Right atrium auricular region (tissue), 2 donors: ENCODE measurements at regions not wholly inside any gene's neighbourhood (a gene's known extent, or its start where the extent isn't known, plus 50 kb on each side); places are given as distances from the start of the nearest gene placed in this dataset.

ENCODE experiments used
- DNase-seq: peaks from one replicate; pipeline ENCODE4 v3.0.0-alpha.2; 2019; ENCODE audit warnings: low spot score
- H3K27ac ChIP-seq, 2 donors: fragments of 200-600 bp; sonication (generic); 1 replicate in 1 of 2; 2 replicates in 1 of 2; pipeline ENCODE4 v1.5.1; 2016 to 2019
- H3K27me3 ChIP-seq, 2 donors: fragments of 200-600 bp; sonication (generic); one replicate each; pipeline versions ENCODE4 v1.5.1 to v1.6.0; 2017 to 2019
- H3K36me3 ChIP-seq: fragments of 200-600 bp; sonication (generic); one replicate; pipeline ENCODE4 v1.5.1; 2016
- H3K4me1 ChIP-seq, 2 donors: fragments of 200-600 bp; sonication (generic); one replicate each; pipeline versions ENCODE4 v1.5.1 to v1.6.0; 2017 to 2019
- H3K4me3 ChIP-seq, 2 donors: fragments of 200-600 bp; sonication (generic); 1 replicate in 1 of 2; 2 replicates in 1 of 2; pipeline ENCODE4 v1.5.1; 2017 to 2019; ENCODE audit warnings: mild to moderate bottlenecking in 1 of 2, moderate library complexity in 1 of 2
- H3K9me3 ChIP-seq, 2 donors: fragments of 200-600 bp; sonication (generic); one replicate each; pipeline ENCODE4 v1.5.1; 2019
- TF ChIP-seq, protein P1 (sequence below), 2 donors: fragments of 200-600 bp; sonication (generic); IDR thresholded peaks; one replicate each; pipeline ENCODE4 v1.5.1; 2019; ENCODE audit warnings: antibody characterized with exemption in 2 of 2

DNA sequence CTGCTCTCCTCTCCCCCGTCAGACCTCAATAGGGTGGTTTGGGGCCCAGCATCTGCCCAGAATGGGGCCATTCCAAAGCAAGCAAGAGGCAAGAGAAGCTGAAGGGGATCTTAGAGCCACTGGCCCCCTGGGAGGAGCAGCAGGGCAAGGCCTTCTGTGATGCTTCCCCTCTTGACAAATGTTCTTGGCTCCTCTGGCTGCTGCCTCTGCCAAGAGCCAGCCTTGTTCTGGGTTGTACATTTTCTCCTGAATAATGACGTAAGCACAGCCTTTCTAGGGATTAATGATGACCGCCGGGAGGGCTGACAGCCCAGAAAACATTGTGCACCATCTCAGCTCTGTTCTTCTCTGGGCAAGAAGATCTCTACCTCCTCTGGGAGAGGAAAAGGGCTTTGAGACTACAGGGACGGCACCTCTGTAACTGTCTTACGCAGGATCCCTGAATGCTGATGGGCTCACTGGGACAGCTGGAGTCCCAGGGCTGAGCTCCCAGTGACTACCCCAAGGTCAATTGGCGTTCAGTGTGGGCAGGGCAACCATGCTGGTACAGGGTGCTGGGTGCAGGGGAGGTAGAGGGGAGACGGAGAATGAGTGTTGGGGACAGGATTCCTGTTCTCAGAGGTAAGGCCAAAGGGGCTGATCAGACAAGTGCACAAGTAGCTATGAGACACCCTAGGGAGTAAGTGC is 253.3 kb downstream of the FAM43A start:
- H3K9me3 ChIP-seq: no peaks in the 10 kb centered on the region
- no peaks in the 10 kb centered on the region for H3K36me3 ChIP-seq
- H3K4me3 ChIP-seq: no peak overlapping the region
- TF ChIP-seq, protein P1, sequence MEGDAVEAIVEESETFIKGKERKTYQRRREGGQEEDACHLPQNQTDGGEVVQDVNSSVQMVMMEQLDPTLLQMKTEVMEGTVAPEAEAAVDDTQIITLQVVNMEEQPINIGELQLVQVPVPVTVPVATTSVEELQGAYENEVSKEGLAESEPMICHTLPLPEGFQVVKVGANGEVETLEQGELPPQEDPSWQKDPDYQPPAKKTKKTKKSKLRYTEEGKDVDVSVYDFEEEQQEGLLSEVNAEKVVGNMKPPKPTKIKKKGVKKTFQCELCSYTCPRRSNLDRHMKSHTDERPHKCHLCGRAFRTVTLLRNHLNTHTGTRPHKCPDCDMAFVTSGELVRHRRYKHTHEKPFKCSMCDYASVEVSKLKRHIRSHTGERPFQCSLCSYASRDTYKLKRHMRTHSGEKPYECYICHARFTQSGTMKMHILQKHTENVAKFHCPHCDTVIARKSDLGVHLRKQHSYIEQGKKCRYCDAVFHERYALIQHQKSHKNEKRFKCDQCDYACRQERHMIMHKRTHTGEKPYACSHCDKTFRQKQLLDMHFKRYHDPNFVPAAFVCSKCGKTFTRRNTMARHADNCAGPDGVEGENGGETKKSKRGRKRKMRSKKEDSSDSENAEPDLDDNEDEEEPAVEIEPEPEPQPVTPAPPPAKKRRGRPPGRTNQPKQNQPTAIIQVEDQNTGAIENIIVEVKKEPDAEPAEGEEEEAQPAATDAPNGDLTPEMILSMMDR (IDR thresholded peaks at IDR 0.05): no peak
- peak overlapping the region in 1 of 2 donors; percentile 21 for H3K27ac ChIP-seq
- DNase-seq: peak; percentile 66
- H3K4me1 ChIP-seq: peaks cover 0 to 13% of the 10 kb centered on the region in 2 donors
- no peaks in the 10 kb centered on the region for H3K27me3 ChIP-seq

- no peak for DNase-seq
- no peak overlapping the region for H3K4me3 ChIP-seq
- H3K27ac ChIP-seq: peak overlapping the region in 1 of 2 donors; percentile 21
- H3K4me1 ChIP-seq: peaks cover 0 to 13% of the 10 kb centered on the region in 2 donors
- no peaks in the 10 kb centered on the region for H3K9me3 ChIP-seq
- H3K36me3 ChIP-seq: no peaks in the 10 kb centered on the region
- H3K27me3 ChIP-seq: no peaks in the 10 kb centered on the region
- TF ChIP-seq, protein P1 (IDR thresholded peaks at IDR 0.05): no peak
Measured at GRCh38 chr3:194939532-194939909, 253.8 kb downstream of the FAM43A start.

DNA sequence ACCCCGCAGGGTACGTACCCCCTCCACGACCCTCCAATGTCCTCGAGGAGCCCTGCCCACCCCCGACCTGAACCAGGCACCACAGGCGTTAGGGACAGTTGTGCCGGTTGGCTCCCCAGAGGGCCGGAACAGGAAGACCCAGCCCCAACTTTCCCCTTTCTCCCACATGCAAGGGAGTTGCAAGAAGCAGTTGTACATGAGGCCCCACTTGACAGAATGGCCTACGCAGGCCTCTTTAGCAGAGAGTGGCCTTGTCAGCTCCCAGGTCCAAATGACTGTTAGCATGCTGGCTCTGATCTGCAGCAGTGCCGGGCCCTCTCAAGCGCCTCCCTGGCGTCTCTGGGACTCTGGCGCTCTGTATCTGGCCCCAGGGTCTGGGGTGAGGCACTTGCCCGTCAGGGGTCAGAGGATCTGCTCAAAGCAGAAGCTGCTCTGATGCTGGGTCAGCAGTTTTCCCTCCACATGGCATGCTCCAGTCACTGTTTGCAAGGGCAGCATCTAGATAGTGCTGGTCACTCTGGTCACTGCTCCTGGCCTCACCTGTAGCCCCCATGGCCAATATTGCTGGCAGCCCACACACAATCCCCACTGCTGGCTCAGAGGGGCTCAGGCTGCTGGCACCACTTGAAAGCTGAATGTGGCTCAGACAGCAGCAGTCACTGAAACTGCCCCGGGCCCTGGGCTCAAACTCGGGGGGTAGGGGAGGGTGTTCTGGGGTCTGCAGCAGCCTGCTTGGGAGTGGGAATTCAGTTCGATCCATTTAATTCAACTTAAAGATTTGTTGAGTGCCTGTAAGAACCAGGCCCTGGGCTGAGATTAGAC is 254.5 kb downstream of the FAM43A start:
- TF ChIP-seq, protein P1 (IDR thresholded peaks at IDR 0.05): no peak
- Histone ChIP-seq H3K4me1 (peaks cover 0 to 13% of the 10 kb centered on the region in 2 donors), H3K4me3 (no peak overlapping the region), H3K9me3 (no peaks in the 10 kb centered on the region), H3K27ac (no peak overlapping the region), H3K27me3 (no peaks in the 10 kb centered on the region), H3K36me3 (no peaks in the 10 kb centered on the region)
- peak; percentile 59 for DNase-seq

DNA sequence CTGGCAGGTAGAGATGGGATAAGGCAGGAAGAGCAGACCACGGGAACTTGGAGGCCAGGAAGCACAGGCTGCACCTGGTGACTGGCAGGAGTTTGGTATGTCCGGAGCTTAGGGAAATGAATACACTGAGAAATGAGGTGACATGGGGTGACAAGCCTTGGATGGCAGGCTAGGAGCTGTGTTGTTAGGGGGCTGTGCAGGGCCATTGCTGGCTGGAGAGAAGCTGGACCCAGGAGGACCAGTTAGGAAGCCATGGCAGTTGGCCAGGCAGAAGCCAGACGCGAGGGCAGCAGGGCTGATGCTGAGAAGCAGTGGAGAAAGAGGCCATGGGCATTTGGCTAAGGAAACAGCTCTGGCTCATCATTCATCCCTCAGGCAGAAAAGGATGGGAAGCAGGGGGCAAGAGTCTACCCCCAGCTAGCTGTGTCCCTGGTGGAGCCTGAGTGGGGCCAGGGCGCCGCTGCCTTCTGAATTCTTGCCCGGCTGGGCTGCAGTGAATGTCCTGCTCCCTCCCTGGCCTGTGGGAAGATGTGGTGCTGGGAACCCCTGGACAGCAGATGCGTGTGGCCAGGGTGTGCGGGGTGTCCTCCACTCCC is 255.8 kb downstream of the FAM43A start:
- Histone ChIP-seq H3K36me3 (no peaks in the 10 kb centered on the region), H3K9me3 (no peaks in the 10 kb centered on the region), H3K27me3 (no peaks in the 10 kb centered on the region), H3K4me1 (peaks cover 0 to 13% of the 10 kb centered on the region in 2 donors), H3K4me3 (no peak overlapping the region), H3K27ac (no peak overlapping the region)
- DNase-seq: no peak
- TF ChIP-seq, protein P1 (IDR thresholded peaks at IDR 0.05): no peak

- peak; percentile 52 for DNase-seq
- peaks cover 0 to 13% of the 10 kb centered on the region in 2 donors for H3K4me1 ChIP-seq
- no peak overlapping the region for H3K27ac ChIP-seq
- no peaks in the 10 kb centered on the region for H3K36me3 ChIP-seq
- TF ChIP-seq, protein P1 (IDR thresholded peaks at IDR 0.05): no peak
- no peaks in the 10 kb centered on the region for H3K27me3 ChIP-seq
- H3K9me3 ChIP-seq: no peaks in the 10 kb centered on the region
- H3K4me3 ChIP-seq: no peak overlapping the region
Measured at GRCh38 chr3:194941956-194942511, 256.4 kb downstream of the FAM43A start.
